ENCODE measurements at regions not wholly inside any gene's neighbourhood (a gene's known extent, or its start where the extent isn't known, plus 50 kb on each side); places are given as distances from the start of the nearest gene placed in this dataset.

DNA sequence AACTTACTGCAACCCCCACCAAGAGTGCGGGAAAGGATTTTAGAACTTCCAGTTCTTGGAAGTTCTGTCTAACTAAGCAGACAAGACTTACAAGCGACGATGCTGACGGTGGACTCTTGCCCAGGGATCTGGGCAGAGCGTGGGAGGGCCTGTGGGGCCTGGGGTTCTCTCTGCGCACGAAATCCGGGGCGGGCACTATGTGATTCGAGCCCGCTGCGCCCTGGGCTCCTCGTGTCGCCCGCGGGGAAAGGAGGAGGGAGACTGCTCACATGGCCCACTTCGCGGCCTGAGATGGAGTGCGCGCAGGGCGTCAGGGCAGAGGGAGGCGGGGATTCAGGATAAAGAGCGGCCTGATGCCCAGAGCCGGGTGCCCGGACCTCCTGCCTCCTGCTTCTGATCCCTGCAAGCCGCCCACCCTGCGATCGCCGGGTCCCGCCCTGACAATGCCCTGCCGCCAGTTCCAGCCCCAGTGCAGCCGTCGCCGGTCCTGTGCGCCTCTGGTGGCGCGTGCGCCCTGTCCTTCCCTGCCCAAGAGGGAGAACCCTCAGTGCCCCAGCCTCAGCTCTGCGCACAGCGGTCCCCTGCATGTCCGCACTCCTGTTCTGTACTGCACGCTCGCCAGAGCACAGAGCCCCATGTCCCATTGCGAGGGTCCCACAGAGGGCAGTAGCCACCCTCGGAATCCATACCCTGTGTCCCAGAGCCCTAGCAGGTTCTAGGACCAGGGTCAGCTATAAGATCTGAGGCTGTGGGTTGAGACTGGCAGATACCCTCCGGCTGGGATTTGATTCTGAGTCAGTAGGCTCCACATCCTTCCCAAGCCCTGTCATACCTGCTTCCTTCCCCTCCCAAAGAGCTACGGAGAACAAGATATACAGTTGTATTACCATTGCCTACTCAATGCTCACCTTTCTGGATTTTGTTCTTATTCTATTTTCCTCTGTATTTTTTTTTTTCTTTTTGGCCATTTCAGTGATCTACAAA, 99.4 kb upstream of the TMEM106B start:
- WGBS, result 24% methylated on average over 17 of the region's 47 CpGs
- no peak for TF ChIP-seq POLR2A (IDR thresholded peaks at IDR 0.05)
- no peak for TF ChIP-seq POLR2AphosphoS5 (IDR thresholded peaks at IDR 0.05)
- no peak for TF ChIP-seq EP300 (IDR thresholded peaks at IDR 0.05)
- H3K9me3 ChIP-seq, result no peaks in the 10 kb centered on the region
- no peak for DNase-seq (ENCODE audit: low spot score in 2 of 2)
- H3K4me3 ChIP-seq, result peak overlapping the region; percentile 24
- no peaks in the 10 kb centered on the region for H3K36me3 ChIP-seq
- H3K4me1 ChIP-seq, result peaks cover 4% of the 10 kb centered on the region
- no peak overlapping the region for H3K27ac ChIP-seq
- H3K27me3 ChIP-seq, result peaks cover 16% of the 10 kb centered on the region

DNA sequence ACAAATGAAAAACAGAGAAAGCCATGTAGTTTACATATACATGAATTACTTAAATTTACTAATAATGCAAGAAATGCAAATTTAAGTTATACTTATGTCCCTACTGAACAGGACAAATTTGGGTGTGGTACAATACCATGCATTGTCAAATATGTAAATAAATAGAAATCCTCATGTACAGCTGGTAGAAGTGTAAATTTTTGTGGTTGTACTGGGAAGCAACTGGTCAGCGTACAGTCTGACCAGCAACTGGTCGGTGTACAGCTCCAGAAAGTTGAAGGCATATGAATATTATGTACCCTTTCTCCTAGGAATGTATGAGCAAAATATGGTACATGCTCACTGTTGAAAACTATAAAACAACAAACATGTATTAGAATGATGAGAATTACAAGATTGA, 93.9 kb upstream of the TMEM106B start:
- peaks cover 8% of the 10 kb centered on the region for H3K27me3 ChIP-seq
- no peaks in the 10 kb centered on the region for H3K9me3 ChIP-seq
- DNase-seq (ENCODE audit: low spot score in 2 of 2), result no peak
- no peaks in the 10 kb centered on the region for H3K4me1 ChIP-seq
- no peak overlapping the region for H3K4me3 ChIP-seq
- TF ChIP-seq EP300 (IDR thresholded peaks at IDR 0.05) (no peak), POLR2A (IDR thresholded peaks at IDR 0.05) (no peak), POLR2AphosphoS5 (IDR thresholded peaks at IDR 0.05) (no peak)
- TF ChIP-seq, protein P1, sequence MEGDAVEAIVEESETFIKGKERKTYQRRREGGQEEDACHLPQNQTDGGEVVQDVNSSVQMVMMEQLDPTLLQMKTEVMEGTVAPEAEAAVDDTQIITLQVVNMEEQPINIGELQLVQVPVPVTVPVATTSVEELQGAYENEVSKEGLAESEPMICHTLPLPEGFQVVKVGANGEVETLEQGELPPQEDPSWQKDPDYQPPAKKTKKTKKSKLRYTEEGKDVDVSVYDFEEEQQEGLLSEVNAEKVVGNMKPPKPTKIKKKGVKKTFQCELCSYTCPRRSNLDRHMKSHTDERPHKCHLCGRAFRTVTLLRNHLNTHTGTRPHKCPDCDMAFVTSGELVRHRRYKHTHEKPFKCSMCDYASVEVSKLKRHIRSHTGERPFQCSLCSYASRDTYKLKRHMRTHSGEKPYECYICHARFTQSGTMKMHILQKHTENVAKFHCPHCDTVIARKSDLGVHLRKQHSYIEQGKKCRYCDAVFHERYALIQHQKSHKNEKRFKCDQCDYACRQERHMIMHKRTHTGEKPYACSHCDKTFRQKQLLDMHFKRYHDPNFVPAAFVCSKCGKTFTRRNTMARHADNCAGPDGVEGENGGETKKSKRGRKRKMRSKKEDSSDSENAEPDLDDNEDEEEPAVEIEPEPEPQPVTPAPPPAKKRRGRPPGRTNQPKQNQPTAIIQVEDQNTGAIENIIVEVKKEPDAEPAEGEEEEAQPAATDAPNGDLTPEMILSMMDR (IDR thresholded peaks at IDR 0.05), result no peak
- 93% methylated on average over 2 of the region's 2 CpGs for WGBS
- H3K36me3 ChIP-seq, result no peaks in the 10 kb centered on the region
- no peak overlapping the region for H3K27ac ChIP-seq

DNA sequence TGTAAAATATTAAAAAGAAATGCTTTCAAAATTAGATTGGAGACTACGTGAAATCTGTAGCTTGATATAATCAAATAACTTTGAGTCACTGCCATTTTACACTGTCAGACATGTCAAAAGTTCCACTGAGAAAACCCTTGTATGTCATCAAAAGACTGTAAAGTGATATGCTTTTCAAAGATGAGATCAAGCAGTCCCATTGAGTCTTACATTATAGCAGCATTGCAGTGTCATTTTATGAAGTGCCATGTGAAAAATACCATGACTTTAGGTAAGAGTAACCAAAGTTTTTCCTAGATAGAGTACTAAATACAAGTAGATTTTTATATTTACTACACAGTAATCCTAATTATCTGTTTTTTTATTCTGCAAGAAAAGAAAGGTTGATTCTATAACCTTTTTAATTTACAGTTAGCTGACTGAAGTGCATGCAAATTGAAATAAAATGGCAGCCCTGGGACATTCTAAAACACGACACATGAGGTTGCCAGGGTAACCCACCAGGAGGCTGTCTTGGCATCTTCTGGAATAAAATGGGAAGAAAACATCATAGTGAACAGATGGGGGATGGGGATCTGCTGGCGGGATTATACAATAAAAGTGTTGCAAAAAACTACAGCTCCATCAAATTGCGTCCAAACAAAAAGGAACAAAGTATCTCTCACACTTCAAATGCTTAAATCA, 91.3 kb upstream of the TMEM106B start:
- DNase-seq (ENCODE audit: low spot score in 2 of 2), result no peak
- Histone ChIP-seq H3K36me3 (no peaks in the 10 kb centered on the region), H3K27ac (no peak overlapping the region), H3K4me1 (no peaks in the 10 kb centered on the region), H3K9me3 (no peaks in the 10 kb centered on the region), H3K4me3 (no peak overlapping the region), H3K27me3 (peaks cover 2% of the 10 kb centered on the region)
- 71% methylated on average over 4 of the region's 4 CpGs for WGBS
- TF ChIP-seq POLR2AphosphoS5 (IDR thresholded peaks at IDR 0.05) (no peak), EP300 (IDR thresholded peaks at IDR 0.05) (no peak), POLR2A (IDR thresholded peaks at IDR 0.05) (no peak)
- TF ChIP-seq, protein P1 (IDR thresholded peaks at IDR 0.05), result no peak

DNA sequence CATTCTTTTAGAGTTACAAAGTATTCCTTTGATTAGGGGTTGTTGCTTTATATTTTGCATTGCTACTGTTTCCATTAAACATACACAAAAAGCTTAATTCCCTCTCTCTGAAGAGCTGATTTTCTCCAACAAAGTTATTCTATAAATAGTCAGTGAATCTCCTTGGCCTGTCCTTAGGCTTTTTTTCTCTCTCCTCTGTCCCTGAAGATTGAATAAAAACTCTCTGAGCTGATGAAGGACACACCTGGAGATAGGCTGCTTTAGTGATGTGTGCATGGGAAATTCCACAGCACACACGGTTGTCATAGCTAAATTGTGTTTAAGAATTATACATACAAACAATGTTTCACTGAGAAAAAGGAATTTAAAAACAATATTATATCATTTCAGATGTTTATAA, 90.5 kb upstream of the TMEM106B start:
- TF ChIP-seq EP300 (IDR thresholded peaks at IDR 0.05) (no peak), POLR2A (IDR thresholded peaks at IDR 0.05) (no peak), POLR2AphosphoS5 (IDR thresholded peaks at IDR 0.05) (no peak)
- TF ChIP-seq, protein P1 (IDR thresholded peaks at IDR 0.05), result no peak
- Histone ChIP-seq H3K9me3 (no peaks in the 10 kb centered on the region), H3K27ac (no peak overlapping the region), H3K27me3 (peaks cover 2% of the 10 kb centered on the region), H3K4me1 (no peaks in the 10 kb centered on the region), H3K36me3 (no peaks in the 10 kb centered on the region), H3K4me3 (no peak overlapping the region)
- DNase-seq (ENCODE audit: low spot score in 2 of 2), result no peak
- 42% methylated on average over 1 of the region's 1 CpG for WGBS

DNA sequence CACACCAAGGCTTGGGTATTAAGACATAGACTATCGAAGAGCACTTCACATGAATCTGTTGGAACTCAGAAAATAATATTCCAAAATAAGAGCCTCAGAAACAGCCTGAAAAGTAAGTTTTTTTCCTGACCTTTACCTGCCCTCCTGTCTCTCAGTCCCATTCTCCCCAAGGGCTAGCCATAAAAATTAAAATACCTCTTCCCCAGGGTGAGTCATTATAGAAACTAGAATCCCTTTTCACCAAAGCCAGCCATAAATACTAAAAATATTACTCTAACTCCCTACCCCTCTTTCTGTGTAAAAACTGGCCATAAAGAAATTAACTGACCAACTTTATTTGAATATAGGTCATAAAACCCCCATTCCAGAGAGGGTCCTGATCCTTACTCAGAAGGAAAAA, 87.9 kb upstream of the TMEM106B start:
- Histone ChIP-seq H3K27me3 (peaks cover 2% of the 10 kb centered on the region), H3K36me3 (no peaks in the 10 kb centered on the region), H3K4me3 (no peak overlapping the region), H3K4me1 (no peaks in the 10 kb centered on the region), H3K9me3 (no peaks in the 10 kb centered on the region), H3K27ac (no peak overlapping the region)
- TF ChIP-seq POLR2A (IDR thresholded peaks at IDR 0.05) (no peak), POLR2AphosphoS5 (IDR thresholded peaks at IDR 0.05) (no peak), EP300 (IDR thresholded peaks at IDR 0.05) (no peak)
- TF ChIP-seq, protein P1 (IDR thresholded peaks at IDR 0.05), result no peak
- DNase-seq (ENCODE audit: low spot score in 2 of 2), result no peak
- 97% methylated on average over 1 of the region's 1 CpG for WGBS
